ENCODE measurements at regions not wholly inside any gene's neighbourhood (a gene's known extent, or its start where the extent isn't known, plus 50 kb on each side); places are given as distances from the start of the nearest gene placed in this dataset.

DNA sequence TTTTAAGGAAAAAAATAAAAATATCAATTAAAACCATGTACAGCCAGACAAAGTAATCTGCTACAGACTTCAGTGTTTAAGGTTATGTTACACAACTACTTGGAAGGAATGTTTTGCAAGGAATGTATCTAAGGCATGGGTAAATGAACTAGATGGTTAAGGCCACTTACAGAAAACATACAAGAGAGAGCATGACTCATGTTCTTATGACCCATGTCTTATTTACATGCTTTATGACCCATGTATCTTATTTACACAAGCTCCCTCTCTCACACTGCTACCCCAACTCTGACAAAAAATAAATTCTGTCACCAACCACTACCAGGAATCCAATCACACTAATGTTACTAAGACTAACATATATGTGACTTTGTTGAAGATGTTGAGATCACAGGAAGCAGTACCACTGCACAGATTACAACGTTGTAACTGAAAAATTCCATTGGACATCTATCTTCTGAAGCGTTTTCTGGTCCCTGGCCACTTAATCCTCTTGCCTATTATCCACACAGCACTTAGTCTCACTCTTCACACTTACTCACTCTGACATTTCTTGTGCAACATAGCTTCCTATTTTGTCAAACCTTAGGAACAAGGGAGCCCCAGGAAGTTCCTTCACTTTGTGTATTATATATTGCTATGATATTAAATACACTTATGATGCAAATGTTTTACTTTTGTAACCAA lies 1630.1 kb upstream of the C9orf72 start:
- no peak for ATAC-seq
- no peak overlapping the region for H3K4me3 ChIP-seq
- TF ChIP-seq, protein P1, sequence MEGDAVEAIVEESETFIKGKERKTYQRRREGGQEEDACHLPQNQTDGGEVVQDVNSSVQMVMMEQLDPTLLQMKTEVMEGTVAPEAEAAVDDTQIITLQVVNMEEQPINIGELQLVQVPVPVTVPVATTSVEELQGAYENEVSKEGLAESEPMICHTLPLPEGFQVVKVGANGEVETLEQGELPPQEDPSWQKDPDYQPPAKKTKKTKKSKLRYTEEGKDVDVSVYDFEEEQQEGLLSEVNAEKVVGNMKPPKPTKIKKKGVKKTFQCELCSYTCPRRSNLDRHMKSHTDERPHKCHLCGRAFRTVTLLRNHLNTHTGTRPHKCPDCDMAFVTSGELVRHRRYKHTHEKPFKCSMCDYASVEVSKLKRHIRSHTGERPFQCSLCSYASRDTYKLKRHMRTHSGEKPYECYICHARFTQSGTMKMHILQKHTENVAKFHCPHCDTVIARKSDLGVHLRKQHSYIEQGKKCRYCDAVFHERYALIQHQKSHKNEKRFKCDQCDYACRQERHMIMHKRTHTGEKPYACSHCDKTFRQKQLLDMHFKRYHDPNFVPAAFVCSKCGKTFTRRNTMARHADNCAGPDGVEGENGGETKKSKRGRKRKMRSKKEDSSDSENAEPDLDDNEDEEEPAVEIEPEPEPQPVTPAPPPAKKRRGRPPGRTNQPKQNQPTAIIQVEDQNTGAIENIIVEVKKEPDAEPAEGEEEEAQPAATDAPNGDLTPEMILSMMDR (IDR thresholded peaks at IDR 0.05 in 2 of 3, conservative IDR thresholded peaks at IDR 0.05 in 1 of 3; ENCODE audit: control insufficient read depth in 2 of 3, extremely low read depth in 1 of 3, insufficient read depth in 1 of 3, low read depth in 3 of 3, low read length in 3 of 3) = no peak
- TF ChIP-seq PAX5 (IDR thresholded peaks at IDR 0.05; ENCODE audit: borderline replicate concordance, low read depth, low read length) (no peak), TAF1 (IDR thresholded peaks at IDR 0.05; ENCODE audit: borderline replicate concordance, low read depth, low read length) (no peak), IKZF1 (conservative IDR thresholded peaks at IDR 0.05) (no peak), SPI1 (IDR thresholded peaks at IDR 0.05; ENCODE audit: borderline replicate concordance, insufficient read depth, low read depth, low read length) (no peak), BACH1 (IDR thresholded peaks at IDR 0.05; ENCODE audit: borderline replicate concordance) (no peak), RCOR1 (conservative IDR thresholded peaks at IDR 0.05; ENCODE audit: low read depth, low read length) (no peak), CREB1 (IDR thresholded peaks at IDR 0.05; ENCODE audit: low read depth) (no peak)
- TF ChIP-seq, protein P2, sequence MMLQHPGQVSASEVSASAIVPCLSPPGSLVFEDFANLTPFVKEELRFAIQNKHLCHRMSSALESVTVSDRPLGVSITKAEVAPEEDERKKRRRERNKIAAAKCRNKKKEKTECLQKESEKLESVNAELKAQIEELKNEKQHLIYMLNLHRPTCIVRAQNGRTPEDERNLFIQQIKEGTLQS (IDR thresholded peaks at IDR 0.05; ENCODE audit: borderline replicate concordance, extremely low read depth, low read depth, low read length) = no peak
- H3K79me2 ChIP-seq (ENCODE audit: control insufficient read depth, insufficient read depth, low read length) = no peaks in the 10 kb centered on the region
- H3K9me3 ChIP-seq (replicated peaks; ENCODE audit: control insufficient read depth, insufficient read depth, low read length) = no peaks in the 10 kb centered on the region
- BruUV-seq (replicated peaks) = no TSS peak
- no peaks in the 10 kb centered on the region for H3K4me1 ChIP-seq (ENCODE audit: control insufficient read depth, insufficient read depth, low read length)
- ChIA-PET RAD21 (ENCODE audit: unreplicated experiment) (no interaction called here), SMC1A (ENCODE audit: uncharacterized antibody, unreplicated experiment) (no interaction called here), POLR2A (no interaction called here), CTCF (interaction anchor here (1.0 kb wide), 1 partner anchor 9 kb away, joined by 6 read pairs; no protein-coding TSS in a partner anchor)
- H4K20me1 ChIP-seq (ENCODE audit: control insufficient read depth, insufficient read depth) = no peaks in the 10 kb centered on the region
- DNase-seq (ENCODE audit: low read depth, low spot score) = no peak
- no peaks in the 10 kb centered on the region for H3K27me3 ChIP-seq (replicated peaks in 1 of 2; ENCODE audit: control insufficient read depth in 2 of 2, insufficient read depth in 2 of 2, low read length in 1 of 2)
- H2AFZ ChIP-seq (ENCODE audit: control insufficient read depth, low read depth, low read length) = no peak overlapping the region
- no peaks in the 10 kb centered on the region for H3K36me3 ChIP-seq (ENCODE audit: control insufficient read depth in 2 of 2, insufficient read depth in 2 of 2, low read length in 1 of 2)
- intact Hi-C loops (cut with micrococcal nuclease; ENCODE audit: unreplicated experiment) = loop anchor here (10.0 kb wide), 1 partner anchor 419 kb away; no protein-coding TSS in a partner anchor
- in situ Hi-C loops (cut with MboI) = no loop called here
- WGBS (ENCODE audit: insufficient coverage, insufficient replicate concordance, low lambda C conversion rate, missing lambda C conversion rate) = 0% methylated on average over 2 of the region's 2 CpGs
- no peak overlapping the region for H3K4me2 ChIP-seq (ENCODE audit: control insufficient read depth, insufficient read depth)
- no peak overlapping the region for H3K9ac ChIP-seq (ENCODE audit: control insufficient read depth, insufficient read depth, low read length)
- no peak for FAIRE-seq
- no peak overlapping the region for H3K27ac ChIP-seq (ENCODE audit: control insufficient read depth, insufficient read depth)
